HEK293 (cell line): ENCODE measurements at regions not wholly inside any gene's neighbourhood (a gene's known extent, or its start where the extent isn't known, plus 50 kb on each side); places are given as distances from the start of the nearest gene placed in this dataset.
A peak's percentile ranks its signal among the peaks of the same experiment; 100 is the strongest.
"Not testable (repeated sequence)": the region's sequence is repeated elsewhere in the genome, so short reads cannot be mapped to it uniquely, and the experiment has no call there.

ENCODE experiments used
- CTCF ChIA-PET: fragments of 350-600 bp; formaldehyde crosslinking; extraction: SDS; loops from one replicate; lab custom pipeline; 2021; ENCODE audit warnings: antibody characterized with exemption; lab: Yijun Ruan, JAX
- POLR2A ChIA-PET: fragments of 300-600 bp; formaldehyde crosslinking; extraction: SDS; loops from one replicate; lab custom pipeline; 2020; ENCODE audit warnings: antibody characterized with exemption, inconsistent platforms; lab: Yijun Ruan, JAX
- H3K27ac ChIP-seq: fragments of 200-500 bp; sonication (Bioruptor generic); 2 replicates; pipeline ENCODE4 v1.5.1; 2014; ENCODE audit warnings: low read depth, low read length, control low read depth, inconsistent platforms; ENCODE audit errors: extremely low read depth
- H3K36me3 ChIP-seq, 2 experiments: fragments of 200-500 bp in 1 of 2; sonication (Bioruptor generic) in 1 of 2; 1 replicate in 1 of 2; 2 replicates in 1 of 2; pipeline ENCODE4 v1.5.1; 2014 to 2017; ENCODE audit warnings: inconsistent platforms in 2 of 2, low read length in 2 of 2; ENCODE audit not compliant: control insufficient read depth in 2 of 2, insufficient read depth in 1 of 2
- H3K4me1 ChIP-seq: fragments of 200-500 bp; sonication (Bioruptor generic); 2 replicates; pipeline ENCODE4 v1.5.1; 2014; ENCODE audit warnings: mild to moderate bottlenecking, low read length, inconsistent platforms; ENCODE audit not compliant: control insufficient read depth, insufficient read depth
- H3K4me3 ChIP-seq: 2 replicates; pipeline ENCODE4 v1.5.1; 2011; ENCODE audit warnings: low read depth, mild to moderate bottlenecking, control low read depth, low read length, moderate library complexity
- H3K9me3 ChIP-seq: fragments of 200-500 bp; sonication (Bioruptor generic); 2 replicates; pipeline ENCODE4 v1.5.1; 2014; ENCODE audit warnings: low read depth, low read length, inconsistent platforms; ENCODE audit not compliant: control insufficient read depth, insufficient read depth
- KLF1 ChIP-seq: fragments of 450-650 bp; formaldehyde crosslinking; IDR thresholded peaks from 2 replicates; pipeline ENCODE4 v1.5.1; 2016; ENCODE audit warnings: missing biosample characterization, missing genetic modification characterization
- ZBTB17 ChIP-seq: fragments of 450-650 bp; formaldehyde crosslinking; IDR thresholded peaks from 2 replicates; pipeline ENCODE4 v1.5.1; 2016; ENCODE audit warnings: missing biosample characterization, missing genetic modification characterization
- ZNF654 ChIP-seq: fragments of 450-650 bp; formaldehyde crosslinking; IDR thresholded peaks from 2 replicates; pipeline ENCODE4 v1.5.1; 2016; ENCODE audit warnings: low read depth, missing biosample characterization, missing genetic modification characterization

DNA sequence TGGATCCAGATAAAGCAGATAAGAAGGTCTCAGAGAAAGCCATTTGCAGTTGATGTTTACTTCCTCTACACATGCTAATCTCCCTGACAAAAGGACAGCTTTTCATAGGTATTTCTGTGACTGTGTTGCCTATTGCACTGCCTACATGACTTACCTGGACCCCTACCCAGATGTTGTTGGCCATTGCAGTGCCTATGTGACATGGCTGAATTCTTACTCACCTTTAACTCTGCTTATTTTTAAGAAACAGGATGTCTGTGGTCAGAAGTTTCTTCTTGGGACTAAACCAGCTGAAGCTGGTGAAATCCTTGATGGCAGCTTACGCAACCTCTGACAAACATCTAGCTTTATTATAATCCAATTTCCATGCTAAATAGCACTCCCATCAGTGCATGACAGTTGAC is 50.7 kb downstream of the PPIAL4D start:
- H3K4me3 ChIP-seq, H3K27ac ChIP-seq, H3K36me3 ChIP-seq, H3K9me3 ChIP-seq, POLR2A ChIA-PET, H3K4me1 ChIP-seq, CTCF ChIA-PET: not testable (repeated sequence)

DNA sequence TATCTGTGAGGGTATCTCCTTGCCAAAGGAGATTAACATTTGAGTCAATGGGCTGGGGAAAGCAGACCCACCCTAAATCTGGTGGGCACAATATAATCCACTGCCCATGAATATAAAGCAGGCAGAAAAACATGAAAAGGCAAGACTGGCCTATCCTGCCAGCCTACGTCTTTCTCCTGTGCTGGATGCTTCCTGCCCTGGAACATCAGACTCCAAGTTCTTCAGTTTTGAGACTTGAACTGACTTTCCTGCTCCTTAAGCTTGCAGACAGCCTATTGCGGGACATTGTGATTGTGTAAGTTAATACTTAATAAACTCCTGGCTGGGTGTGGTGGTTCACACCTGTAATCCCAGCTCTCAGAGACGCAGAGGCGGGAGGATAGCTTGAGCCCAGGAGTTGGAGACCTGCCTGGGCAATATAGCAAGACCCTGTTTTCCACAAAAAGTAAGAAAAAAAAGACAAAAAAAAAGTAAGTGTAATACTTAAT is 52.4 kb downstream of the PPIAL4D start:
- POLR2A ChIA-PET, H3K4me3 ChIP-seq: not testable (repeated sequence)

DNA sequence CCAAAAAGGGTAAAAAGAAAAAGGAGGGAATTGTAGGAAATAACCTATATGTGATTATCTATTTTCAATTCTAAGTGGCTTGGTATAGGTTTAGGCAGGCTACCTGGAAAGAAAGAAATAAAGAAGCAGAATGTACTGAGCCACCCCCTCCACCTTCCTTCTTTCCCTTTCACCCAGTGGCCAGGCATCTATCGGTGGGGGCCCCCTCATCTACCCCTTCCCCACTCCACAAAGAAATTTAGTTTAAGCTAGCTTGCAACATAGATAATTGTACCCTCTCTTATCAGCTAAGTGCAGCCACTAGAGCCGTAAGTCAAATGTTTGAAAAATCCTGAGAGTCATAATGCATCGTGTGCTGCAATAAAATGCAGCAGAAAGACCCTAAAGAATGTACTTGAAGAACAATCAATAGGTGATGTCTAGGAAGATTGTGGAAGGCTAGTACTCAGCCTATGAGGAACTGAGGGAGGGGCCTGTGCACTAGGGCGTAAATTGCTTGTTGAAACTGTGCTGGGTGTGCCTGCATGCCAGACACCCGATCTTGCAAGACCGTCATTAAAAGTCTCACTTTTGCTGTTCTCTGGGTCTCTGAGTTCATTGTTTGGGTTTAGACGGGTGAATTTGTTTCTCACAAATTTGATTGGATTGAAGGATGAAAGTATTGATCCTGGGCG is 53.0 kb downstream of the PPIAL4D start:
- H3K27ac ChIP-seq, H3K9me3 ChIP-seq, POLR2A ChIA-PET, H3K36me3 ChIP-seq, CTCF ChIA-PET, H3K4me3 ChIP-seq, H3K4me1 ChIP-seq: not testable (repeated sequence)
- TF ChIP-seq ZBTB17 (tag by site-specific recombination) (peak; percentile 52; the same call in 1 of the 2 replicates), KLF1 (0 out of 2 replicates have a peak, but pooled peaks have one; percentile 26)

More for the DNA sequence above, 52.4 kb downstream of the PPIAL4D start:
- CTCF ChIA-PET, H3K4me1 ChIP-seq, H3K36me3 ChIP-seq, H3K27ac ChIP-seq, H3K9me3 ChIP-seq: not testable (repeated sequence)

DNA sequence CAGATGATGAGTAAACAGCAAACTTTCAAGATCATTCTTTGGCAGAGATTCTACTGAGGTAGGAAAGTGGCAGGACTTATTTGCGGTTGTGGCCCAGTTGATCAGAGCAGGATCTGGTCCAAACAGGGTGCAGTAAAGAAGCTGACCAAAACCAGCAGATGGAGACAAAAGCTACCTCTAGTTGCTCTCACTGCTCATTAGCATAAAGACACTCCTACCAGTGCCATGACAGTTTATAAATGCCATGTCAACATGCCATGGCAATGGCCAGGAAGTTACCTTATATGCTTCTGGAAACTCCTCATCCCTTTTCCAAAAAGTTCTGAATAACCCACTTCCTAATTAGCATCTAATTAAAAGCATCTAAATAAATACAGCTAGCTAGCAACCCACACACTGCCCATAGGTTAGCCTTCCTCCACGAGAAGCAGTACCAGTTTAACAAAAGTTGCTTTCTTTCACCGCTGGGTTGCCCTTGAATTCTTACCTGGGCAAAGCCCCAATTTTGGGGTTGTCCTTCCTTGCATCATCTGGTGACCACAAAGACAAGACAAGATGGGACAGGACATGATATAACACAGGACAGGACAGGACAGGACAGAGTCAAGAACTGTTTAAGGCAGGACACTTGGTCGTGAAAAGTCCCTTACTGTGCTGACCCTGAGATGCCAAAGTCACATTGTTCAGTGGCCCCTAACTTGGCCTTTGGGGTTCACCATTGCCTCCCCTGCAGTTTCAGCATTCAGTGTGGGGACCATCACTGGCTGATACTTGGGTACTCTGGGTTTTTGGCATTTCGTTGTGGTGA is 59.2 kb downstream of the PPIAL4D start:
- POLR2A ChIA-PET, H3K36me3 ChIP-seq, H3K4me3 ChIP-seq, H3K27ac ChIP-seq, H3K4me1 ChIP-seq, H3K9me3 ChIP-seq, CTCF ChIA-PET: not testable (repeated sequence)
- peak; percentile 54 for TF ChIP-seq ZNF654 (tag by site-specific recombination)

DNA sequence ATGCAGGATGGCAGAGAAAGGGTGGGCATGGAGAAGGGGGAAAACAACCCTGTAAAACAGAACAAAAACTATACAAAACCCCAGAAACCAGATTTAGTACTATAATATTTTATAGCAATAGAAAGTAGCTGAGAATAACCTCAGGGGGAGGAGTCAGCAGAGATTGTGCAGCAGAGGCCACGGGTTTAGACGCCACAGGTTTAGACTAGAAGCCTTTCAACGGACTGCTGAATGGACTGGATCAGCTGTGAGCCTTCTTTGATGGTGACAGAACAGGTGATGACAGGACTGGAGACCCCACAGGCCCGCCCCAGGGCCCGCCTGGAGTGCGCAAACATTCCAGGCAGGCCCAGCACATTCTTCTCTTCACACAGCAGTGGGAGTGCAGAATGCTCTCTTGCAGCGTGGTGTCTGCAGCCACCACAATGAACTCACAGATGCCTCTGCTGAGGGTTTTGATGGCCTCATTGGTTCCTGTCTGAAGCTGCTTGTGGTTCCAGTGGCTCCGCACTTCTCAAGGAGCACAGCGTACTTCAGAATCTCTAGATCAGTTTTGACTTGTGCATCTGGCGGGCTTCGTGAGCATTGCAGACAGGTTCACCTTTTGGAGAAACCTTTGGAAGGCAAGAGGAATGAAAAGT is 65.6 kb downstream of the PPIAL4D start:
- H3K27ac ChIP-seq, POLR2A ChIA-PET, CTCF ChIA-PET, H3K9me3 ChIP-seq, H3K36me3 ChIP-seq, H3K4me3 ChIP-seq, H3K4me1 ChIP-seq: not testable (repeated sequence)

DNA sequence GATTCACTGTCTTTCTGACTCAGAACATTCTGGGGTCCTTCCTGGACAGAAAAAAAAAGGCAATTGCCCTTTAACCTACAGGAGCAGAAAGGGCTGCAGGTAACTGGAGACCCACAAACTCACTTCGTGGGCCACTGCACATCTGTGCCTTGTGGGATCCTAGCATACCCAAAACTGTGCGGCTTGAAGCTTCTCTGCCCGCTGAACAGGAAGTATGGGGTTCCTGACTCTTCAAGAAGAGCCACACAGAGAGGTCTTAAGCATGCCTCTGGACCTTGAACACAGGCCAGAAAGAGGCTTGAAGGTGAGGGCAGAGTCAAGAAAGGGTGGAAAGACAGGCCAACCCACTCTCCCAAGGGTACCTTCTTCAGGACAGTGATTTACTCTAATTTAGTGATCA is 67.6 kb downstream of the PPIAL4D start:
- CTCF ChIA-PET, H3K9me3 ChIP-seq, H3K4me3 ChIP-seq, H3K27ac ChIP-seq, H3K36me3 ChIP-seq, H3K4me1 ChIP-seq, POLR2A ChIA-PET: not testable (repeated sequence)

DNA sequence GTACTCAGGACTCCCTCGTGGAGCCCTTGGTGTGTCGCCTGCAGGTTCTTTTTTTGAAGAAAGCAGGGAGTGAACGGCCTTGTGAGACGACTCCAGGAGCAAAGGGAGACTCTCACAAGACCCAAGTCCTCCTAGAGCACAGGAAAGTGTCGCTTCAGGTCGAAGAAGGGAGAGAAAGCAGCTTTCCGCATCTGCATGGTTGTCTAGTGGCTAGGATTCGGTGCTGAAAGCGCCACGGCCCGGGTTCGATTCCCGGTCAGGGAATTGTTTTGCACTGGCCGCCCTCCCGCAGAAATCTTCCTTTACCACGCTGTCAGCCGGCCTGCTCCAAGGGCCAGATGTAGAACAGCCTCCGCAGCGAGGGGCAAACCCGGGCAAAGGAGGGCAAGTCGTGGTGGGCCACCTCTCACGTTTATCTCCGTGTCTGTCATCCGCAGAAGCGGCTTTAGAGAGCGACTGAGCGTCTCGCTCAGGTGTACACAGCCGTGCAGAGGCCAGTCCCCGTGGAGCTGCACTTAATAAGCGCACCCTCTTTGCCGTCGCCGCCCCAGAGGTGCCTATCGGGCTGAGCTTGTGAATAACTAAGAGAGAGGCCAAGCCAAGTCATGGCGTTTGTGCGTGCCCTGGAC is 72.6 kb downstream of the FAM72D start:
- H3K4me1 ChIP-seq, H3K9me3 ChIP-seq, POLR2A ChIA-PET, H3K27ac ChIP-seq, H3K4me3 ChIP-seq, H3K36me3 ChIP-seq, CTCF ChIA-PET: not testable (repeated sequence)

DNA sequence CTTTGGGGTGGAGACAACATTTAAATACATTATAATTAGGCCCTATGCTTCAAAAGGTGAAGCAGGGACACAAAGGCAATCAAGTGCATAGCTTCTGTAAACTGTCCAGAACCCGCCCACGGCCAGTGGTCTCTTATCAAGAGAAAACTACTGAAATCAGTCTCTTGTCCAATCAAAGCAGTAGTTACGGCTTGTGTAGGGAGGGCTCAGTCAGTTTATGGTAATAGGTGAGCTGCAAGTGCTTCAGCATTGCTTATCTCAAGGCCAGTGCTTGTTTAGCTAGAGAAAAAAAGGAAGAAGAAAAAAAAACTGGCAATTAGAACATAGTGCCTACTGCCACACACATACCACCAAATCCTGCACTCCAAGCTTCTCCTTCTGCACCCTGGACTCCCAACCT is 68.6 kb downstream of the FAM72D start:
- H3K4me1 ChIP-seq, POLR2A ChIA-PET, H3K36me3 ChIP-seq, H3K9me3 ChIP-seq, H3K4me3 ChIP-seq, CTCF ChIA-PET, H3K27ac ChIP-seq: not testable (repeated sequence)
